RWPE2 (cell line): ENCODE measurements at regions not wholly inside any gene's neighbourhood (a gene's known extent, or its start where the extent isn't known, plus 50 kb on each side); places are given as distances from the start of the nearest gene placed in this dataset.

ENCODE experiments used
- ATAC-seq: fragments of 200-7000 bp; cut with Tn5 transposase; 3 replicates; pipeline ENCODE4 v1.9.1; 2021; ENCODE audit warnings: low read depth
- DNase-seq: peaks from one replicate; pipeline ENCODE4 v3.0.0-alpha.2; 2020; ENCODE audit warnings: low spot score
- H3K27ac ChIP-seq: fragments of 450-650 bp; 2 replicates; pipeline ENCODE4 v1.5.1; 2017; ENCODE audit warnings: mild to moderate bottlenecking; ENCODE audit not compliant: poor library complexity, severe bottlenecking
- H3K27me3 ChIP-seq: fragments of 250-450 bp; sonication (Bioruptor Pico); 2 replicates; pipeline ENCODE4 v1.5.1; 2021; ENCODE audit warnings: mild to moderate bottlenecking, moderate library complexity; ENCODE audit not compliant: insufficient read depth, poor library complexity, severe bottlenecking
- H3K36me3 ChIP-seq: fragments of 250-450 bp; sonication (Bioruptor Pico); 2 replicates; pipeline ENCODE4 v1.5.1; 2020; ENCODE audit warnings: low read depth, mild to moderate bottlenecking, moderate library complexity
- H3K4me1 ChIP-seq: fragments of 250-450 bp; sonication (Bioruptor Pico); 2 replicates; pipeline ENCODE4 v1.5.1; 2021; ENCODE audit warnings: mild to moderate bottlenecking, moderate library complexity; ENCODE audit not compliant: insufficient read depth, poor library complexity, severe bottlenecking
- H3K4me3 ChIP-seq: fragments of 250-450 bp; sonication (Bioruptor Pico); 2 replicates; pipeline ENCODE4 v1.5.1; 2021; ENCODE audit warnings: mild to moderate bottlenecking, moderate library complexity; ENCODE audit not compliant: severe bottlenecking
- H3K9me3 ChIP-seq: fragments of 250-450 bp; sonication (Bioruptor Pico); 2 replicates; pipeline ENCODE4 v1.5.1; 2021; ENCODE audit warnings: mild to moderate bottlenecking, moderate library complexity; ENCODE audit not compliant: severe bottlenecking
- TF ChIP-seq, protein P1 (sequence below): fragments of 450-650 bp; IDR thresholded peaks from one replicate; pipeline ENCODE4 v1.5.1; 2017; ENCODE audit warnings: mild to moderate bottlenecking, moderate library complexity; ENCODE audit not compliant: poor library complexity, severe bottlenecking

DNA sequence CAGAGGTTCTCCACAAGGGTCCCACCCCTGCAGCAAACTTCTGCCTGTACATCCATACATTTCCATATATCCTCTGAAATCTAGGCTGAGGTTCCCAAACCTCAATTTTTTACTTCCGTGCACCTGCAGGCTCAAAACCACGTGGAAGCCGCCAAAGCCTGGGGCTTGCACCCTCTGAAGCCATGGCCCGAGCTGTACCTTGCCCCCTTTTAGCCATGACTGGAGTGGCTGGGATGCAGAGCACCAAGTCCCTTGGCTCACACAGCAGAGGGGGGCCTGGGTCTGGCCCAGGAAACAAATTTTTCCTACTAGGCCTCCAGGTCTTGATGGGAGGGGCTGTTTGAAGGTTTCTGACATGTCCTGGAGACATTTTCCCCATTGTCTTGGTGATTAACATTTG, 84.4 kb downstream of the FSCB start:
- no peak for ATAC-seq
- Histone ChIP-seq H3K4me3 (no peak overlapping the region), H3K9me3 (no peaks in the 10 kb centered on the region), H3K36me3 (no peaks in the 10 kb centered on the region), H3K4me1 (no peaks in the 10 kb centered on the region), H3K27me3 (no peaks in the 10 kb centered on the region), H3K27ac (no peak overlapping the region)
- no peak for DNase-seq
- TF ChIP-seq, protein P1, sequence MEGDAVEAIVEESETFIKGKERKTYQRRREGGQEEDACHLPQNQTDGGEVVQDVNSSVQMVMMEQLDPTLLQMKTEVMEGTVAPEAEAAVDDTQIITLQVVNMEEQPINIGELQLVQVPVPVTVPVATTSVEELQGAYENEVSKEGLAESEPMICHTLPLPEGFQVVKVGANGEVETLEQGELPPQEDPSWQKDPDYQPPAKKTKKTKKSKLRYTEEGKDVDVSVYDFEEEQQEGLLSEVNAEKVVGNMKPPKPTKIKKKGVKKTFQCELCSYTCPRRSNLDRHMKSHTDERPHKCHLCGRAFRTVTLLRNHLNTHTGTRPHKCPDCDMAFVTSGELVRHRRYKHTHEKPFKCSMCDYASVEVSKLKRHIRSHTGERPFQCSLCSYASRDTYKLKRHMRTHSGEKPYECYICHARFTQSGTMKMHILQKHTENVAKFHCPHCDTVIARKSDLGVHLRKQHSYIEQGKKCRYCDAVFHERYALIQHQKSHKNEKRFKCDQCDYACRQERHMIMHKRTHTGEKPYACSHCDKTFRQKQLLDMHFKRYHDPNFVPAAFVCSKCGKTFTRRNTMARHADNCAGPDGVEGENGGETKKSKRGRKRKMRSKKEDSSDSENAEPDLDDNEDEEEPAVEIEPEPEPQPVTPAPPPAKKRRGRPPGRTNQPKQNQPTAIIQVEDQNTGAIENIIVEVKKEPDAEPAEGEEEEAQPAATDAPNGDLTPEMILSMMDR = no peak

GRCh38 chr14:44420226-44420625, 86.9 kb downstream of the FSCB start:
- TF ChIP-seq, protein P1 = no peak
- no peaks in the 10 kb centered on the region for H3K9me3 ChIP-seq
- no peak for DNase-seq
- H3K4me3 ChIP-seq = no peak overlapping the region
- no peaks in the 10 kb centered on the region for H3K36me3 ChIP-seq
- ATAC-seq = no peak
- no peaks in the 10 kb centered on the region for H3K4me1 ChIP-seq
- no peaks in the 10 kb centered on the region for H3K27me3 ChIP-seq
- no peak overlapping the region for H3K27ac ChIP-seq

GRCh38 chr14:44418856-44419255, 88.2 kb downstream of the FSCB start:
- no peak for ATAC-seq
- Histone ChIP-seq H3K36me3 (no peaks in the 10 kb centered on the region), H3K27me3 (no peaks in the 10 kb centered on the region), H3K9me3 (no peaks in the 10 kb centered on the region), H3K27ac (no peak overlapping the region), H3K4me3 (no peak overlapping the region), H3K4me1 (no peaks in the 10 kb centered on the region)
- DNase-seq = no peak
- TF ChIP-seq, protein P1 = no peak

GRCh38 chr14:44417809-44418208, 89.3 kb downstream of the FSCB start:
- Histone ChIP-seq H3K36me3 (no peaks in the 10 kb centered on the region), H3K4me3 (no peak overlapping the region), H3K27me3 (no peaks in the 10 kb centered on the region), H3K27ac (no peak overlapping the region), H3K9me3 (no peaks in the 10 kb centered on the region), H3K4me1 (no peaks in the 10 kb centered on the region)
- TF ChIP-seq, protein P1 = no peak
- no peak for ATAC-seq
- DNase-seq = no peak

GRCh38 chr14:44414646-44415045, 92.4 kb downstream of the FSCB start:
- Histone ChIP-seq H3K27me3 (peaks cover 12% of the 10 kb centered on the region), H3K36me3 (no peaks in the 10 kb centered on the region), H3K4me1 (no peaks in the 10 kb centered on the region), H3K27ac (no peak overlapping the region), H3K9me3 (no peaks in the 10 kb centered on the region), H3K4me3 (no peak overlapping the region)
- ATAC-seq = no peak
- TF ChIP-seq, protein P1 = no peak
- DNase-seq = no peak
